AML-193 (cell line): ENCODE measurements at regions not wholly inside any gene's neighbourhood (a gene's known extent, or its start where the extent isn't known, plus 50 kb on each side); places are given as distances from the start of the nearest gene placed in this dataset.
"Not testable (repeated sequence)": the region's sequence is repeated elsewhere in the genome, so short reads cannot be mapped to it uniquely, and the experiment has no call there.

Source experiments
- DNase-seq, 2 experiments: peaks; one replicate each; lab custom pipeline; 2025; lab: John Stamatoyannopoulos, UW

DNA sequence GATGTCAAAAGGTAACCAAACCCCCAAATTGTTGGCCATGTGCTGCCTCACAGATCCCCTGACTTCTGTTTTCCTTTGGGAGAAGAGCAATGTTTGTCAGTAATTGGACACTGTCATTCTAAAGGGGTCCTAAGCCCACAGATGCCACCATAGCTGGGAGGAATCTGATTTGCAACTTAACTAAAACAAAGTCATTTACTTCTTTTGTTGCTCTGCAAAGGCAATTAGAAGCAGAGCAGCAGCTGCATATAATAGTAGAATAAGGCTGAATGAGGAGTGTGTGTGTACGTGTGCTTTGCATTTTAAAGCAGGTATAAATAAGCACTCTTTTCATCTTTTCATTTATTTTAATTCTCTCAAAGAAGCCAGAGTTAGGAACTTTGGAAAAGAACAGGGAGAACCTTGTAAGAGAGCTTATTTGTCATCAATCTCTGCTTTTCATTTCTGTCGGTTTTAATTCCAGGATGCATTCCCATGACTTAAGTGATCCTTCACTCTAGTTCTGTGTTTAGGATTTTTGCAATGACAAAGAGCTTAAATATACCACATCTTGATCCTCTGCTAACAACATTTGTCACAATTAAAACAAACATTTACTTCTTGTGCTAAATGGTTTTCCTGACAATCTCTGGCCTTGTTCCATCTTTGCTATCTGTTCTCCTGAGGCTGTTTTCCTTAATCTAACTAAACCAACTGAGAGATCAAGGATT lies 530.2 kb upstream of the CBLB start:
- no peak for DNase-seq

DNA sequence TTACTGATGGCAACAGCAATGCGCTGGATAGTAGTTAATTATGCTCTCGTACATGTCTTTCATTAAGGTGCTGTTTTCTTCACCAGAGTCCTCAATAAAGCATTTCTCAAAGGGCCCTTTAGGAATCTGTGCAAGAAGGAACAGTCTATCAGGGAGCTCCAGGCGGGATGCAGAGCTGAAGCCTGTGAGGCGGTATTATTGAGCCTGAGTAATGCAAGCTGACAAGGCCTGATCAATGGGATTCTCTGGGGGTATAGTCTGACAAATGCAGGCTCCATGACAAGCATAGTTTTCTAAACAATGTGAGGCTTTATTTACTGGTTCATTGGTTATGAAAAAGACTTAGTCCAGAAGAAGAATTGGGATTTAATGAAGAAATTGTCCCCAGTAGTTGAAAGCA lies 530.9 kb upstream of the CBLB start:
- DNase-seq: no peak

DNA sequence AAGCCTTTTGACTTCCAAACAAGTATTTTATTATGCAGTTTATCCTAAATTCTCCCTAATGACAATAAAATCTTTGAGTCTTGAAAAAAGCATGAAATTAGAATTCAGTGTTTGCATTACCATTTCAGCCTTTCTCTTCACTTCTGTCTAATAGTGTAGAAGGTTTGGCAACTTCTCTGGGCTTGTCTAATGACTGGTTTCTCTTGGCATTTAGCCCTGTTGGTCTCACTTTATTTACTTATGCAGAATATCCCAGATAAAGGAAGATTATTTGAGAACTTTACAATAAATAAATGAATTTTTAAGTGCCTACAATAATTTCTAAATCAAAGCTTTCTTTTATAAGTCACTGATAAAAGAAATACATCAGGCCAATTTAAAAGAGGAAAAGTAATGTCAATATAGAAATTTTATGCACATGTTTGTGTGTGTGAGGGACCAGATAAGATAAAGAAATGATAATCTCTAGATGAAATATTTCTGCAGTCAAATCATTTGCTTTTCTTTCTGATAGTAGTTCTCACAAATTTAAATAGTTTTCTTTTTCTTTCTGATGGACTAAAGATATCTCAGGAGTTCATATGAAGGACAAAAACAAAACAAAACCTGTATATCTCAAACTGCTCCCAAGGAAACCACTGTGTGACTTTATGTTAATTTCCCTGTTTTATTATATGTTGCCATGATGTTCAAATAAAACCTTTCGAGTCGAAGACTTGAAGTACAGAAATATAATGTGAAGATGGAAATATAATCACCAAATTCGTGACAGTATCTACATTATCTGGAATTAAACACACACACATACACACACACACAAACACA lies 533.1 kb upstream of the CBLB start:
- DNase-seq: no peak

- no peak for DNase-seq
Observed at GRCh38 chr3:106403371-106404145, 534.7 kb upstream of the CBLB start.

DNA sequence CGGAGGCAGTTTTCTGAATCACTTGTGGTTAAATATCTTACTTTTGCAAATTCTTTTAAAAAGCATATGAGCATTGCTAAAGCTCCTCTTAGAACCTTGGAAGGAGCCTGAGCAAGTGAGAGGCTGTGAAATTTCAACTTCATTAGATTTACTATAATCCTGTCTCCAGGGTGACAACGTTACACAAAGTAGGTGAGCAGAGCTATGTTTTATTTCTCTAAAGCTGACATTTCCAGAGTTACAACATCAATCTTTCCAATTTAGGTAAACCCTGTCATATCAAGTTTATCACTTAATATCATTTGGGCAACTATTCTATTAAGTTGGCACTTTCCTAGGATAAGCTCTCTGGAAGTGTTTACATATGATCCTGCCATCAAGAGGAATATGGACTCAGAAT lies 544.9 kb upstream of the CBLB start:
- DNase-seq: no peak

DNA sequence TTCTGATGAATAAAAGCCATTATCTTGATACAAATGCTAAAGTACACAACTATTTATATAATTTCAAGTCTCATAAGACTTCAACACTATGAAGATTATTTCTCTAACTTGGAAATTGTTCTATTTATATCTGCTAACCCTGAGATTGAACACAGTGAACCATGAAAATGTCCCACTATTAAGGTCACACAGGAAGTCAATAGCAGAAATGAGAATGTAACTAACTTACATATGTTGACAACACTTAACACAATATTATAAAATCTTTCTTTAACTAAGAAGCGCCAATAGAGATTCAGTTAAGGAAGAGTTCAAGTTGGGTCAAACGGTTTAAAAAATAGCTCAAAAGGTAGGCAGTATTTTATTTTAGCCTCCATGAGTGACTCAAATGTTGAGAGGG lies 551.8 kb upstream of the CBLB start:
- no peak for DNase-seq

DNA sequence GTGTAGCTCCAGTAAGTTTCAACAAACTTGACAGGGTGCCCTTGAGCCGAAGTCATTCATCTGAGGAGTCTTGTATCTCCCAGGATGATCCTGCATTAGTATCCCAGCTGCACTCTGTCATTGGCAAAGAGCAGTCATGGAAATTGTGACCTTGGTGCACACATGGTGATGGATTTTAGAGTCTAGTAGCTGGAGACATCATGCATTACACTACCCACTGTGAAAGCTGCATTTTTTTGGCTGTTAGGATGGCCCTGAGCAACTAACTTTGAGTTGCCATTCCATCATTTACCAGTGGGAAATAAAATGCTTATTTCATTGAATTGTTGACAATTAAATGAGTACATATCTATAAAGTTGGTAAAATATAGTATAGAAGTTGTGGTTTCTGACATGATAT lies 552.6 kb upstream of the CBLB start:
- DNase-seq: no peak

DNA sequence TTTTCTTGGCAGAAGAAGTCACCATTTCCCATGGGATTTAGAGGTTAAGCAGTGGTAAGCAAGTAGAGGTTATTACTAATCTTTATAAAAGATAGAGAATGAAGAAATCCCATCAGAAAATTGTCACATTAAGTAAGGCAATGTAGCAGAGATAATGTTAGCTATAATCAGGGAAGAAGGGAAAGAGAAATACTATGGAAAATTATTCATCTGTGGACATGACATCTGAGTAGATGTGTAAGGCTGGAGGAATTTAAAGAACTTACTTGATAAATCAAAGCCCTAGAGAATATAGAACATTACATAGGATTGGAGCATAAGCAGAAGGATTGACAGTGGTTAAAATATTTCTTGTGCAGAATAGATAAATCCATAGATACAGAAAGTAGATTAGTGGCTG lies 553.1 kb upstream of the CBLB start:
- DNase-seq: no peak

GRCh38 chr3:106423321-106424225 lies 554.8 kb upstream of the CBLB start:
- DNase-seq: no peak

- no peak for DNase-seq
Observed at GRCh38 chr3:106425026-106425425, 556.2 kb upstream of the CBLB start.

- DNase-seq: no peak
Observed at GRCh38 chr3:106425916-106426315, 557.1 kb upstream of the CBLB start.

DNA sequence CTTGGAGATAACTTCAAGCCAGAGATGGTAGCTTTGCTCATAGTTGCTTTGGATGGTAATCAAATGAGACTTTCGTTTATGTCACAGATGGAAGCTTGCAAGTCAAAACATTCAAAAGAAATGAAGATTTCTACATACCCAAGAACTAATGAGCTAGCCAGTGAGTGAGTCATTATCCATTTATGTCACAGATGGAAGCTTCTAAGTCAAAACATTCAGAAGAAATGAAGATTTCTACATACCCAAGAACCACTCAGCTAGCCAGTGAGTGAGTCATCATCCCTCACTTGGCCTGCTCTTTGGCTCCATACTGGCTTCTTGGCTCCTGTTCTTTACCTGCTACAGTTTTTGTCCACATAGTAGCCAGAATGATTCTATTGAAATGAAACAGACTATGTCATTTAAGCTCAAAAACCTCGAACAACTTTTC lies 559.8 kb upstream of the CBLB start:
- DNase-seq: peak in 1 of 2 experiments; percentile 5

DNA sequence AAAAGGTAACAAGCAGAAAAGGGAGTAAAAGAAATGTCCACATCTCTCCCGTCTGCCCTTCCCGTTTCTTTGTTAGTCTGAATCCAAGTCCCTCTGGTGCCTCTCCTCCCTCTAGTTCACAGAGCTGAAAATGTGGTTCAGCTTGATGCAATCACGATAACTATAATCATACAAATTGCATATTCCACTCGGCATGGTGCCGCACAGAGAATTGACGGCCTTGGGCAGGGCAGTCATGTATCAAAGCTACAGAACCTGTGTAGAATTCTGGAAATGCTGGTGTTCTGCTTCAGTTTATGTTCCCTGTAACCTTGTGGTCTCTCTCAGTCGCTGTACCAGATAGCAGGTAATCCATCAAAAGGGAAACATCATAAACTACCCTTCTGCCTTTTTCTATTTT lies 562.9 kb upstream of the CBLB start:
- no peak for DNase-seq

DNA sequence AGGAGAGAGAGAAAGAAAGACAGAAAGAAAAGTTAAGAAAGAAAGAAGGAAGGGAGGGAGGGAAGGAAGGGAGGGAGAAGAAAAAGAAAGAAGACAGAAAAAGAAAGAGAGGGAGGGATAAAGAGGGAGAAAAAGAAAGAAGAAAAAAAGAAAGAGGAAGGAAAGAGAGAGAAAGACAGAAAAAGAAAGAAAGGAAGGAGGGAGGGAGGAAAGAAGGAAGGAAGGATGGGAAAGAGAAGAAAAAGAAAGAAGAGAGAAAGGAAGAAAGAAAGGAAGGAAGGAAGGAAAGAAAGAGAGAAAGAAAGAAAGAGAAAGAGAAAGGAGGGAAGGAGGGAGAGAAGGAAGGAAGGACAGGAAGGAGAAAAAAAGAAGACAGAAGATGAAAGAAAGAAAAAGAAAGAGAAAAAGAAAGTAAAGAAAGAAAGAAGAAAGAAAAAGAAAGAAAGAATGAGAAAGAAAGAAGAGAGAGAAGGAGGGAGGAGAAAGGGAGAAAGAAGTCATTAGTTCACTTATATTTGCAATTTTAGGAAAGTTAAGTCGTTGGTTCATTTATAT lies 567.2 kb upstream of the CBLB start:
- DNase-seq: no peak

- DNase-seq: no peak
Observed at GRCh38 chr3:106438887-106439286, 570.1 kb upstream of the CBLB start.

- DNase-seq: no peak
Observed at GRCh38 chr3:106440672-106441071, 571.9 kb upstream of the CBLB start.

GRCh38 chr3:106446271-106446670 lies 577.5 kb upstream of the CBLB start:
- DNase-seq: no peak

- no peak for DNase-seq
Observed at GRCh38 chr3:106447723-106448301, 579.0 kb upstream of the CBLB start.

- DNase-seq: not testable (repeated sequence)
Observed at GRCh38 chr3:106448372-106448966, 579.7 kb upstream of the CBLB start.

GRCh38 chr3:106452096-106452495 lies 583.3 kb upstream of the CBLB start:
- no peak for DNase-seq

DNA sequence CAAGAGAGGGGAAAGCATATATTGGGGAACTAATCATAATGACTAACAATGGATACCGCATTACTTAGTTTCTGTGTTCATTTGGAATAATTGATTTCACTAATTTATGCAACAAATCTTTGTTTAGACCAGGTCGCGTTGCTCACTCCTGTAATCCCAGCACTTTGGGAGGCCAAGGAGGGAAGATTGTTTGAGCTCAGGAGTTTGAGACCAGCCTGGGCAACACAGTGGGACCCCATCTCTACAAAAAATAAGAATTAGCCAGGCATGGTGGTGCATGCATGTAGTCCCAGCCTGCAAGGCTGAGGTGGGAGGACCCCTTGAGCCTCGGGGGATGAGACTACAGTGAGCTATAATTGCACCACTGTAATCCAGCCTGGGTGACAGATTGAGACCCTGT lies 585.7 kb upstream of the CBLB start:
- no peak for DNase-seq
